OCI-LY3 (cell line): ENCODE measurements at regions not wholly inside any gene's neighbourhood (a gene's known extent, or its start where the extent isn't known, plus 50 kb on each side); places are given as distances from the start of the nearest gene placed in this dataset.

Experiments
- H2AFZ ChIP-seq: fragments of 200-600, 300-600 bp; shearing (Covaris generic); 2 replicates; pipeline ENCODE4 v1.6.0; 2014; ENCODE audit warnings: antibody characterized with exemption, low read depth, low read length
- H3K27ac ChIP-seq: fragments of 200-600, 300-600 bp; sonication (generic); 2 replicates; pipeline ENCODE4 v1.5.1; 2014; ENCODE audit warnings: mild to moderate bottlenecking, low read length, moderate library complexity, mixed read lengths
- H3K27me3 ChIP-seq: fragments of 200-600, 300-600 bp; sonication (generic); 2 replicates; pipeline ENCODE4 v1.6.1; 2014; ENCODE audit warnings: low read depth, low read length, mixed read lengths
- H3K36me3 ChIP-seq: fragments of 200-600, 300-600 bp; sonication (generic); replicated peaks from 2 replicates; pipeline ENCODE3; 2014; ENCODE audit warnings: low read depth, low read length, mixed read lengths
- H3K4me1 ChIP-seq: fragments of 300-600, 200-600 bp; sonication (generic); 2 replicates; pipeline ENCODE4 v1.6.1; 2014; ENCODE audit warnings: low read length, mixed read lengths
- H3K4me2 ChIP-seq: fragments of 200-600, 300-600 bp; sonication (generic); 2 replicates; pipeline ENCODE4 v1.6.1; 2014; ENCODE audit warnings: low read length, mixed read lengths
- H3K4me3 ChIP-seq: fragments of 300-600, 200-600 bp; sonication (generic); 2 replicates; pipeline ENCODE4 v1.5.1; 2014; ENCODE audit warnings: antibody characterized with exemption, mild to moderate bottlenecking, low read length, moderate library complexity
- H3K79me2 ChIP-seq: fragments of 300-600, 200-600 bp; shearing (Covaris generic); 2 replicates; pipeline ENCODE4 v1.6.1; 2014; ENCODE audit warnings: mild to moderate bottlenecking, low read length, mixed read lengths
- H3K9ac ChIP-seq: fragments of 300-600, 200-600 bp; shearing (Covaris generic); 2 replicates; pipeline ENCODE4 v1.6.0; 2014; ENCODE audit warnings: mild to moderate bottlenecking, low read length, moderate library complexity
- H3K9me3 ChIP-seq: fragments of 200-600, 300-600 bp; shearing (Covaris generic); 2 replicates; pipeline ENCODE4 v1.6.1; 2014; ENCODE audit warnings: low read length, mixed read lengths; ENCODE audit not compliant: insufficient read depth
- H4K20me1 ChIP-seq: fragments of 200-600, 300-600 bp; sonication (generic); 2 replicates; pipeline ENCODE4 v1.6.1; 2016; ENCODE audit warnings: low read length, mixed read lengths; ENCODE audit not compliant: insufficient read depth
- EZH2phosphoT487 ChIP-seq: fragments of 200-600 bp; shearing (Covaris generic); IDR thresholded peaks from 2 replicates; pipeline ENCODE4 v1.6.1; 2018; ENCODE audit warnings: antibody characterized with exemption, mixed run types, low read depth
- TF ChIP-seq, protein P1 (sequence below): fragments of 200-600, 300-600 bp; sonication (generic); IDR thresholded peaks from 2 replicates; pipeline ENCODE4 v1.5.1; 2014; ENCODE audit warnings: antibody characterized with exemption, low read length, low read depth

DNA sequence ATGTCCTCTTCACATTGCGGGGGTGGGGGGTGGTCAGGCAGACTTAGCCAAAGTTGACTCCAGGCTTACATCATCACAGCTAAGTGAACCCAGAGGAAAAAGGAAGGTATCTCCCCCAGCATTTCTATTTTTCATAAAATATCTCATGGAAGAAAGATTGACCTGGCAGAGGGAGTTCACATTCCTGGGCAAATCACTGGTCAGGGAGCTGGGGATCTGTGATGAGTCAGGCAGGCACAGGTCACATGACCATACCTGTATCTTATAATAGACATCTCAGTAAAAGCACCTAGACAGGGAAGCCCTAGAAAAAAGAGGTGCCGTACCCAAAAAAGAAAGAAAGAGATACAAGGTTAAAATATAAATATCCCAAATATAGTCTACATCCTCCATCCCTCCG, 57.3 kb upstream of the WWC1 start:
- H3K36me3 ChIP-seq, result no peaks in the 10 kb centered on the region
- no peaks in the 10 kb centered on the region for H3K9me3 ChIP-seq
- no peaks in the 10 kb centered on the region for H3K79me2 ChIP-seq
- H3K4me2 ChIP-seq, result no peak overlapping the region
- no peaks in the 10 kb centered on the region for H4K20me1 ChIP-seq
- H3K27ac ChIP-seq, result no peak overlapping the region
- H3K4me3 ChIP-seq, result no peak overlapping the region
- TF ChIP-seq, protein P1, sequence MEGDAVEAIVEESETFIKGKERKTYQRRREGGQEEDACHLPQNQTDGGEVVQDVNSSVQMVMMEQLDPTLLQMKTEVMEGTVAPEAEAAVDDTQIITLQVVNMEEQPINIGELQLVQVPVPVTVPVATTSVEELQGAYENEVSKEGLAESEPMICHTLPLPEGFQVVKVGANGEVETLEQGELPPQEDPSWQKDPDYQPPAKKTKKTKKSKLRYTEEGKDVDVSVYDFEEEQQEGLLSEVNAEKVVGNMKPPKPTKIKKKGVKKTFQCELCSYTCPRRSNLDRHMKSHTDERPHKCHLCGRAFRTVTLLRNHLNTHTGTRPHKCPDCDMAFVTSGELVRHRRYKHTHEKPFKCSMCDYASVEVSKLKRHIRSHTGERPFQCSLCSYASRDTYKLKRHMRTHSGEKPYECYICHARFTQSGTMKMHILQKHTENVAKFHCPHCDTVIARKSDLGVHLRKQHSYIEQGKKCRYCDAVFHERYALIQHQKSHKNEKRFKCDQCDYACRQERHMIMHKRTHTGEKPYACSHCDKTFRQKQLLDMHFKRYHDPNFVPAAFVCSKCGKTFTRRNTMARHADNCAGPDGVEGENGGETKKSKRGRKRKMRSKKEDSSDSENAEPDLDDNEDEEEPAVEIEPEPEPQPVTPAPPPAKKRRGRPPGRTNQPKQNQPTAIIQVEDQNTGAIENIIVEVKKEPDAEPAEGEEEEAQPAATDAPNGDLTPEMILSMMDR, result no peak
- TF ChIP-seq EZH2phosphoT487, result no peak
- H3K4me1 ChIP-seq, result no peaks in the 10 kb centered on the region
- peaks cover 20% of the 10 kb centered on the region; the same call in 1 of the 2 replicates for H3K27me3 ChIP-seq
- no peak overlapping the region for H3K9ac ChIP-seq
- H2AFZ ChIP-seq, result no peak overlapping the region

DNA sequence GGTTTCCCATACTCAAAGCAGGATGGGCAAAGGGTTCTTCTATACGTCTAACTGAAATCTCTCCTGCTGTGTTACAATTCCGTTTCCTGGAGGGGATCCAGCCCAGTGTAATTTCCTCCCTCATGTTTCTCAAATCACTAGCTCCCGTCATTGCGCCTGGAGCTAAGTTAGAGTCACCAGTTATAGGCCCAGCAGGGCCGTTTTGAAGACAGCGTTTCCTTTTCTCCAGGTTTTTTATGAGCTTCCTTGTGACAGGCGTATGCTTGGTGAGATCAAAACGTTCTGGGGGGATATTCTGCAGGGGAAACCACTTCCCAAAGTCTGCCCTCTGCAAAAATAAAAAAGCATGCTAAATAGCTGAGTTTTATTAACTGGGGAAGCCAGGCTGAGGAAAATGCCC, 53.0 kb upstream of the WWC1 start:
- H2AFZ ChIP-seq, result no peak overlapping the region
- no peaks in the 10 kb centered on the region for H3K36me3 ChIP-seq
- peaks cover 3% of the 10 kb centered on the region; the same call in 1 of the 2 replicates for H3K4me1 ChIP-seq
- H4K20me1 ChIP-seq, result no peaks in the 10 kb centered on the region
- H3K9me3 ChIP-seq, result no peaks in the 10 kb centered on the region
- H3K27ac ChIP-seq, result no peak overlapping the region
- no peak overlapping the region for H3K4me2 ChIP-seq
- H3K4me3 ChIP-seq, result no peak overlapping the region
- H3K9ac ChIP-seq, result no peak overlapping the region
- peaks cover 18% of the 10 kb centered on the region for H3K27me3 ChIP-seq
- no peaks in the 10 kb centered on the region for H3K79me2 ChIP-seq
- no peak for TF ChIP-seq EZH2phosphoT487
- TF ChIP-seq, protein P1, result no peak

DNA sequence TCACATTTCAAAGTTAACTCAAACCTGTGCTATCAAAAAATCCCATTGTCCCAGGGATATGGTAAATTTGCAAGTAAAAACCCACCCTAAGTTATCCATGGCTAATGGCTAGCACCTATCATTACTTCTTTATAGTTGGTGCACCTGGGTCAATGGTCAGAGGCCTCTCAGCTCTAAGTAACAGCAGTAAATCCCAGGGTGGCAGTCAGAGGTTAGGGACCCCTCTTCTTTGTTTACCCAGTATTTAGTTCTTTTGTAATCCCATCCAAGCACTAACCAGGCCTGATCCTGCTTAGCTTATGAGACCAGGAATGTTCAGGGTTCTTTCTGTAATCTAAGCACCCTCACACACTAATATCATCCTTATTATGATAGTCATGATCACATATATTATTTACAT, 52.1 kb upstream of the WWC1 start:
- H3K4me2 ChIP-seq, result no peak overlapping the region
- no peaks in the 10 kb centered on the region for H3K36me3 ChIP-seq
- no peak overlapping the region for H3K27ac ChIP-seq
- peaks cover 18% of the 10 kb centered on the region for H3K27me3 ChIP-seq
- H3K79me2 ChIP-seq, result no peaks in the 10 kb centered on the region
- H3K4me3 ChIP-seq, result no peak overlapping the region
- no peak overlapping the region for H3K9ac ChIP-seq
- H3K9me3 ChIP-seq, result no peaks in the 10 kb centered on the region
- peaks cover 7% of the 10 kb centered on the region; the same call in 1 of the 2 replicates for H3K4me1 ChIP-seq
- no peak for TF ChIP-seq EZH2phosphoT487
- H2AFZ ChIP-seq, result no peak overlapping the region
- no peaks in the 10 kb centered on the region for H4K20me1 ChIP-seq
